Hepatocyte (in vitro differentiated cells): ENCODE measurements at regions not wholly inside any gene's neighbourhood (a gene's known extent, or its start where the extent isn't known, plus 50 kb on each side); places are given as distances from the start of the nearest gene placed in this dataset.

Source experiments
- DNase-seq: peaks from one replicate; pipeline ENCODE4 v3.0.0-alpha.2; 2016; ENCODE audit warnings: low spot score
- H2AFZ ChIP-seq: fragments of 200-600 bp; sonication (generic); 2 replicates; pipeline ENCODE4 v1.6.0; 2016; ENCODE audit warnings: antibody characterized with exemption, mild to moderate bottlenecking
- H3K27ac ChIP-seq: fragments of 200-600 bp; sonication (generic); 2 replicates; pipeline ENCODE4 v1.5.1; 2016; ENCODE audit warnings: mild to moderate bottlenecking
- H3K27me3 ChIP-seq: fragments of 200-600 bp; sonication (generic); 2 replicates; pipeline ENCODE4 v1.6.1; 2016
- H3K36me3 ChIP-seq: fragments of 200-600 bp; sonication (generic); replicated peaks from 2 replicates; pipeline ENCODE4 v1.5.1; 2016; ENCODE audit warnings: low read depth; ENCODE audit not compliant: insufficient read depth
- H3K4me1 ChIP-seq: fragments of 200-600 bp; sonication (generic); 2 replicates; pipeline ENCODE4 v1.5.1; 2016; ENCODE audit warnings: mild to moderate bottlenecking, moderate library complexity; ENCODE audit not compliant: insufficient read depth
- H3K4me2 ChIP-seq: fragments of 200-600 bp; sonication (generic); 2 replicates; pipeline ENCODE4 v1.6.0; 2016
- H3K4me3 ChIP-seq: fragments of 200-600 bp; sonication (generic); 2 replicates; pipeline ENCODE4 v1.5.1; 2016; ENCODE audit warnings: mild to moderate bottlenecking
- H3K79me2 ChIP-seq: fragments of 200-600 bp; sonication (generic); 2 replicates; pipeline ENCODE4 v1.6.0; 2017; ENCODE audit warnings: mild to moderate bottlenecking
- H3K9me2 ChIP-seq: fragments of 200-600 bp; sonication (generic); replicated peaks from 2 replicates; pipeline ENCODE4 v1.6.0; 2017; ENCODE audit warnings: mild to moderate bottlenecking; ENCODE audit not compliant: insufficient read depth
- H3K9me3 ChIP-seq: fragments of 200-600 bp; sonication (generic); 2 replicates; pipeline ENCODE4 v1.5.1; 2016; ENCODE audit warnings: low read depth, mild to moderate bottlenecking
- H4K20me1 ChIP-seq: fragments of 200-600 bp; sonication (generic); 2 replicates; pipeline ENCODE4 v1.6.0; 2016; ENCODE audit warnings: mild to moderate bottlenecking; ENCODE audit not compliant: insufficient read depth, poor library complexity, severe bottlenecking
- EZH2 ChIP-seq: fragments of 200-600 bp; sonication (generic); IDR thresholded peaks from 2 replicates; pipeline ENCODE4 v1.6.1; 2016; ENCODE audit warnings: antibody characterized with exemption, mild to moderate bottlenecking, borderline replicate concordance
- EZH2phosphoT487 ChIP-seq: fragments of 200-600 bp; sonication (generic); IDR thresholded peaks from one replicate; pipeline ENCODE4 v1.6.1; 2018; ENCODE audit warnings: antibody characterized with exemption, mild to moderate bottlenecking, low read depth, moderate library complexity; ENCODE audit not compliant: unreplicated experiment, severe bottlenecking
- WGBS: methylation state at CpG from one replicate; pipeline ENCODE4 v1.1.6; 2016; ENCODE audit warnings: low lambda C conversion rate; ENCODE audit errors: missing lambda C conversion rate; 5-methylcytosine and 5-hydroxymethylcytosine counted together
- TF ChIP-seq, protein P1 (sequence below): fragments of 200-600 bp; sonication (generic); IDR thresholded peaks from 2 replicates; pipeline ENCODE4 v1.5.1; 2016; ENCODE audit warnings: antibody characterized with exemption, mild to moderate bottlenecking; ENCODE audit not compliant: poor library complexity

DNA sequence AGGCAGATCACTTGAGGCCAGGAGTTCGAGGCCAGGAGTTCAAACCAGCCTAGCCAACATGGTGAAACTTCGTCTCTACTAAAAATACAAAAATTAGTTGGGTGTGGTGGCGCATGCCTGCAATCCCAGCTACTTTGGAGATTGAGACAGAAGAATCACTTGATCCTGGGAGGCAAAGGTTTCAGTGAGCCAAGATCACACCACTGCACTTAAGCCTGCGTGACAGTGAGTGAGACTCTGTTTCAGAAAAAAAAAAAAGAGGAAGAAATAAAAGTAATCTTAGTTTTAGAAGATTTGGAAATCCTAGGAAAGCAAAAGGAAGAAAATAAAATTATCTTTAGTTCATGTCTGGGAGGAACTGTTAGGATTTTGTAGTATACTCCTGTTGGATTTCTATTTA, 77.2 kb downstream of the IL12A start:
- Histone ChIP-seq H3K4me1 (no peaks in the 10 kb centered on the region), H3K27ac (no peak overlapping the region), H3K4me3 (no peak overlapping the region), H3K4me2 (no peak overlapping the region), H3K9me3 (no peaks in the 10 kb centered on the region), H3K27me3 (no peaks in the 10 kb centered on the region), H2AFZ (no peak overlapping the region), H3K9me2 (no peaks in the 10 kb centered on the region), H4K20me1 (no peaks in the 10 kb centered on the region), H3K36me3 (no peaks in the 10 kb centered on the region), H3K79me2 (no peaks in the 10 kb centered on the region)
- TF ChIP-seq EZH2 (no peak), EZH2phosphoT487 (no peak)
- TF ChIP-seq, protein P1, sequence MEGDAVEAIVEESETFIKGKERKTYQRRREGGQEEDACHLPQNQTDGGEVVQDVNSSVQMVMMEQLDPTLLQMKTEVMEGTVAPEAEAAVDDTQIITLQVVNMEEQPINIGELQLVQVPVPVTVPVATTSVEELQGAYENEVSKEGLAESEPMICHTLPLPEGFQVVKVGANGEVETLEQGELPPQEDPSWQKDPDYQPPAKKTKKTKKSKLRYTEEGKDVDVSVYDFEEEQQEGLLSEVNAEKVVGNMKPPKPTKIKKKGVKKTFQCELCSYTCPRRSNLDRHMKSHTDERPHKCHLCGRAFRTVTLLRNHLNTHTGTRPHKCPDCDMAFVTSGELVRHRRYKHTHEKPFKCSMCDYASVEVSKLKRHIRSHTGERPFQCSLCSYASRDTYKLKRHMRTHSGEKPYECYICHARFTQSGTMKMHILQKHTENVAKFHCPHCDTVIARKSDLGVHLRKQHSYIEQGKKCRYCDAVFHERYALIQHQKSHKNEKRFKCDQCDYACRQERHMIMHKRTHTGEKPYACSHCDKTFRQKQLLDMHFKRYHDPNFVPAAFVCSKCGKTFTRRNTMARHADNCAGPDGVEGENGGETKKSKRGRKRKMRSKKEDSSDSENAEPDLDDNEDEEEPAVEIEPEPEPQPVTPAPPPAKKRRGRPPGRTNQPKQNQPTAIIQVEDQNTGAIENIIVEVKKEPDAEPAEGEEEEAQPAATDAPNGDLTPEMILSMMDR: no peak
- WGBS: 90% methylated on average over 4 of the region's 4 CpGs
- DNase-seq: no peak

DNA sequence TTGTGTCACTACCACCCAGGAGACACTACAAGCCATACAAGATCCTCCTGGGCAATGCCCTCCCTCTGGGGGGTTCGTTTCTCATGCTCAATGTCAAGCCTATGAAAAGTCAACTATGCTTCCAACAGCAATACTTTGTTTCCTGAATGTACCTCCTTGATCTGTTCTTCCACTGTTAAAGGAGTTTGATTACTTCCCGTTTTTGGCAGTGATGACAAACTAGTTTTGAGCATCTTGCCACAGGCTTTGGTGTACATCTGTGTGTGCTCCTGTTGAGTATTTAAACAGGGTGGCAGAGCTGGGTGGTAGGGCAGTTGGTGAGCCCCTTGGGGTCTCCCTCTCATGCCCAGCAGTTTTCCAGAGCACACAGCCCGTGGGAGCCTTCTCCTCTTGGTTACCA, 81.4 kb downstream of the IL12A start:
- Histone ChIP-seq H3K79me2 (no peaks in the 10 kb centered on the region), H3K9me2 (no peaks in the 10 kb centered on the region), H4K20me1 (no peaks in the 10 kb centered on the region), H3K27ac (no peak overlapping the region), H2AFZ (no peak overlapping the region), H3K4me1 (no peaks in the 10 kb centered on the region), H3K36me3 (no peaks in the 10 kb centered on the region), H3K9me3 (no peaks in the 10 kb centered on the region), H3K4me2 (no peak overlapping the region), H3K27me3 (no peaks in the 10 kb centered on the region), H3K4me3 (no peak overlapping the region)
- no peak for DNase-seq
- TF ChIP-seq EZH2phosphoT487 (no peak), EZH2 (no peak)
- TF ChIP-seq, protein P1: no peak
- WGBS: 83% methylated on average over 3 of the region's 3 CpGs

DNA sequence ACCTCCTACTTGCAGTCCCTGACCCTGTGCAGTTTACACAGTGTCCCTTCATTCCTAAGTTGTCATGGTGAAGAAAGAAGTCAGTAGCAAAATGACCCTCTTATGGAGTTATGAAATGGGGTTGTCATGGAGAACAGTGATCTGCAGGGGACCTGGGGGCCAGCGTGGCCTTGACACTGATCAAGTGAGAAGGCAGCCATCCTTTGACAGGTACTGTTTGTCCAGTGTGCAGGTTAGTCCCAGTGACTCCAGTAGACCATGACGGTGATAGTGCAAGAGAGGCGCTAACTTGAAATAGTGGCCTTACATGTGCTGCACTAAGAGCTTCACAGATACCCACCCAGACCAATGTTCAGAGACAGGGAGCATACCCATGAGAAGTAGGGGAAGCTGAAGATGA, 87.9 kb downstream of the IL12A start:
- H3K4me3 ChIP-seq: no peak overlapping the region
- no peaks in the 10 kb centered on the region for H3K36me3 ChIP-seq
- no peak overlapping the region for H3K27ac ChIP-seq
- TF ChIP-seq EZH2phosphoT487: no peak
- TF ChIP-seq, protein P1: no peak
- TF ChIP-seq EZH2: no peak
- no peaks in the 10 kb centered on the region for H3K27me3 ChIP-seq
- H2AFZ ChIP-seq: no peak overlapping the region
- no peaks in the 10 kb centered on the region for H3K9me2 ChIP-seq
- no peaks in the 10 kb centered on the region for H3K79me2 ChIP-seq
- H3K4me1 ChIP-seq: no peaks in the 10 kb centered on the region
- H3K9me3 ChIP-seq: no peaks in the 10 kb centered on the region
- H4K20me1 ChIP-seq: no peaks in the 10 kb centered on the region
- H3K4me2 ChIP-seq: no peak overlapping the region
- 88% methylated on average over 3 of the region's 3 CpGs for WGBS
- no peak for DNase-seq

DNA sequence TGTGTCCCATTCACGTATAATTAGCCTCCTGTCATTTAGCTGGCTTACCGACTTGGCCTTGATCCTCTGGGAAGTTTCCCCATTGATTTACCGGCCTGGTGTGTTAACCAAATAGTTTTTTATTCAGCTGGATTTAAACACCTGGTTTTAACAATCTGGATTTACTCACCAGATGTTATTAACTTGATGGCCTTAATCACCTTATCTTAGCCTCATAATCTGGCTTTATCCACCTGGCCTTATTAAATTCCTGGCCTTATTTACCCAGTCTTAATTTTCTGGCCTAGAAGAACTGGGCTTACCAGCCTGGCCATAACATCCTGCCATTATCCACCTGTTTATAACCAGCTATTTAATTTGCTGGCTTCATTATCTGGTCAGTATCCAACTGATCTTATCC, 89.9 kb downstream of the IL12A start:
- no peak for DNase-seq

More for the DNA sequence above, 89.9 kb downstream of the IL12A start:
- Histone ChIP-seq H3K36me3 (no peaks in the 10 kb centered on the region), H3K27ac (no peak overlapping the region), H4K20me1 (no peaks in the 10 kb centered on the region), H3K9me2 (no peaks in the 10 kb centered on the region), H3K79me2 (no peaks in the 10 kb centered on the region), H3K27me3 (no peaks in the 10 kb centered on the region), H3K4me2 (no peak overlapping the region), H3K9me3 (no peaks in the 10 kb centered on the region), H2AFZ (no peak overlapping the region), H3K4me3 (no peak overlapping the region), H3K4me1 (no peaks in the 10 kb centered on the region)
- 75% methylated on average over 3 of the region's 3 CpGs for WGBS
- TF ChIP-seq EZH2: no peak
- TF ChIP-seq EZH2phosphoT487: no peak
- TF ChIP-seq, protein P1: no peak
